H54 (cell line): ENCODE measurements at regions not wholly inside any gene's neighbourhood (a gene's known extent, or its start where the extent isn't known, plus 50 kb on each side); places are given as distances from the start of the nearest gene placed in this dataset.

Experiments
- DNase-seq: peaks from one replicate; pipeline ENCODE4 v3.0.0; 2011; ENCODE audit warnings: low spot score, mixed read lengths; ENCODE audit not compliant: insufficient read length
- FAIRE-seq: peaks from 3 replicates; lab custom pipeline; 2011; peaks lifted over from hg19 to GRCh38; lab: Jason Lieb, UNC
- POLR2A ChIP-seq: IDR thresholded peaks from 2 replicates; pipeline ENCODE4 v1.6.1; 2011; ENCODE audit warnings: low read depth, mild to moderate bottlenecking, low read length

DNA sequence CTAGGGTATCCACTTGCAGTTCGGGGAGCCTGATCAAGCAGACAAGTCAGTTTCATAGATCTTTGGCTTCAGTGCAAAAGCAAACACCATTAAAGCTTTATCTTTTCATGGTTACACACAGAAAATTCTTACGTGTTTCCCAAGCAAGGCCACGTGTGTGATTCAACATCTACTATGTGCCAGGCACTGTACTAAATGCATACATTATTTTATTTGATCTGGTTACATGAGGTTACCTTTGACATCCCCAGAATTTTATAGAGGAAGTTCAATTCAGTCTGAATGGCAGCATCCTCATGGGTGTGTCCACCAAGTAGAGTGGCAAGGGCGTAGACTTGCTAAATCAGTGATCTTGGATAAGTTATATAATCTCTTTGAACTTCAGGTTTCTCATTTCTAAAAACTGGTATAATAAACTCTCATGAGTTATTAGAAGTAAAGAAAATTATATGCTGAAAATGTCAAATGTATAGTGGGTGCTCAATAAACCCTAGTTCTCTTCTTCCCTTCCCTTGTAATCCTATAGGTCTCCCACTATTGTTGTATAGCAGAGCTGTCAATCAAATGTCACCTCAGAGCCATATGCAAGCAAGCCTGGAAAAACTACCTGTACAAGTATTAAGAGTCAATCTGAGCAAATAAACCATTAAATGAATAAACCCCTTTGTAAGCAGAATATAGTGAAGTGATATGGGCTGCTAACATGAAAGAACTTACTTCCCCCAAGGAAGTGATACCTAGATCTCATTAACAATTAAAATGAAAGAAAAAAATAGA is 50.3 kb upstream of the TMX1 start:
- TF ChIP-seq POLR2A, result no peak
- FAIRE-seq (no peak), DNase-seq (no peak)
